Mucosa of descending colon (tissue), 3 donors: ENCODE measurements at regions not wholly inside any gene's neighbourhood (a gene's known extent, or its start where the extent isn't known, plus 50 kb on each side); places are given as distances from the start of the nearest gene placed in this dataset.
"Not testable (repeated sequence)": the region's sequence is repeated elsewhere in the genome, so short reads cannot be mapped to it uniquely, and the experiment has no call there.

Source experiments
- ATAC-seq: fragments of 200-7000 bp; cut with Tn5 transposase; one replicate; pipeline ENCODE4 v1.9.1; 2020; ENCODE audit warnings: mild to moderate bottlenecking, moderate library complexity
- DNase-seq, 3 donors: peaks; one replicate each; pipeline ENCODE4 v3.0.0-alpha.2; 2020
- H3K36me3 ChIP-seq: fragments of 200-600 bp; one replicate; pipeline ENCODE4 v1.8.0; 2021; ENCODE audit warnings: low read depth, mild to moderate bottlenecking
- H3K4me1 ChIP-seq: fragments of 200-600 bp; one replicate; pipeline ENCODE4 v1.8.0; 2021; ENCODE audit warnings: low read depth, mild to moderate bottlenecking
- H3K4me3 ChIP-seq: fragments of 200-600 bp; one replicate; pipeline ENCODE4 v1.8.0; 2021; ENCODE audit warnings: mild to moderate bottlenecking
- H3K9me3 ChIP-seq: fragments of 200-600 bp; one replicate; pipeline ENCODE4 v1.8.0; 2021; ENCODE audit warnings: mild to moderate bottlenecking
- intact Hi-C, 2 donors: fragments of 100-400 bp; cut with DNase I in 1 of 2; cut with micrococcal nuclease in 1 of 2; formaldehyde crosslinking; loops; one replicate each; pipeline versions ENCODE4 v1.11.0 to v1.11.1; 2022; cut with DNase I, micrococcal nuclease
- TF ChIP-seq, protein P1 (sequence below): fragments of 200-600 bp; IDR thresholded peaks from one replicate; pipeline ENCODE4 v1.8.0; 2022; ENCODE audit warnings: antibody characterized with exemption, mild to moderate bottlenecking
- donor health status: DM: no; HTN: no; CAD: no; lungs with moderate emphysema.
- donor health status: DM: no; HTN: no; CAD: no.
- donor health status: DM: no; HTN: yes; CAD: no.

DNA sequence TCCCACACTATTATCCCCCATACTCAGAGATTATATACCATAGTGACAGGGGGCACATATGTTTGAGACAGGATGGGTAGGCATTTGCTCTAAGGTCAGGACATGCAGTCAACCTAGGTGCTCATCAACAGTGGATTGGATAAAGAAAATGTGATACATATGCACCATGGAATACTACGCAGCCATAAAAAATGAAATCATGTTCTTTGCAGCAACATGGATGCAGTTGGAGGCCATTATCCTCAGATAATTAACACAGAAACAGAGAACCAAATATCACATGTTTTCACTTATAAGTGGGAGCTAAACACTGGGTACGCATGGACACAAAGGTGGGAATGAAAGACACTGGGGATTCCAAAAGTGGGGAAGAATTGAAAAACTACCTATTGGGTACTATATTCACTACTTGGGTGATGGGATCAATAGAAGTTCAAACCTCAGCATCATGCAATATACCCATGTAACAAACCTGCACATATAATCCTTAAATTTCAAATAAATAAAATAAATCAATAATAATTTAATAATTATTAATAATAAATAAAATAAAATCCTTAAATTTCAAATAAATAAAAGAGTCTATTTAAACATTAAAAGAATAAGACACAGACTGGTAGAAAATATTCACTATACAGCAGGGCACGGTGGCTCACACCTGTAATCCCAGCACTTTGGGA is 160.1 kb upstream of the CNOT2 start:
- no peak for ATAC-seq
- TF ChIP-seq, protein P1, sequence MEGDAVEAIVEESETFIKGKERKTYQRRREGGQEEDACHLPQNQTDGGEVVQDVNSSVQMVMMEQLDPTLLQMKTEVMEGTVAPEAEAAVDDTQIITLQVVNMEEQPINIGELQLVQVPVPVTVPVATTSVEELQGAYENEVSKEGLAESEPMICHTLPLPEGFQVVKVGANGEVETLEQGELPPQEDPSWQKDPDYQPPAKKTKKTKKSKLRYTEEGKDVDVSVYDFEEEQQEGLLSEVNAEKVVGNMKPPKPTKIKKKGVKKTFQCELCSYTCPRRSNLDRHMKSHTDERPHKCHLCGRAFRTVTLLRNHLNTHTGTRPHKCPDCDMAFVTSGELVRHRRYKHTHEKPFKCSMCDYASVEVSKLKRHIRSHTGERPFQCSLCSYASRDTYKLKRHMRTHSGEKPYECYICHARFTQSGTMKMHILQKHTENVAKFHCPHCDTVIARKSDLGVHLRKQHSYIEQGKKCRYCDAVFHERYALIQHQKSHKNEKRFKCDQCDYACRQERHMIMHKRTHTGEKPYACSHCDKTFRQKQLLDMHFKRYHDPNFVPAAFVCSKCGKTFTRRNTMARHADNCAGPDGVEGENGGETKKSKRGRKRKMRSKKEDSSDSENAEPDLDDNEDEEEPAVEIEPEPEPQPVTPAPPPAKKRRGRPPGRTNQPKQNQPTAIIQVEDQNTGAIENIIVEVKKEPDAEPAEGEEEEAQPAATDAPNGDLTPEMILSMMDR = no peak
- H3K4me3 ChIP-seq = no peak overlapping the region
- intact Hi-C loops = no loop called here
- no peaks in the 10 kb centered on the region for H3K4me1 ChIP-seq
- H3K9me3 ChIP-seq = no peaks in the 10 kb centered on the region
- DNase-seq = no peak
- no peaks in the 10 kb centered on the region for H3K36me3 ChIP-seq

DNA sequence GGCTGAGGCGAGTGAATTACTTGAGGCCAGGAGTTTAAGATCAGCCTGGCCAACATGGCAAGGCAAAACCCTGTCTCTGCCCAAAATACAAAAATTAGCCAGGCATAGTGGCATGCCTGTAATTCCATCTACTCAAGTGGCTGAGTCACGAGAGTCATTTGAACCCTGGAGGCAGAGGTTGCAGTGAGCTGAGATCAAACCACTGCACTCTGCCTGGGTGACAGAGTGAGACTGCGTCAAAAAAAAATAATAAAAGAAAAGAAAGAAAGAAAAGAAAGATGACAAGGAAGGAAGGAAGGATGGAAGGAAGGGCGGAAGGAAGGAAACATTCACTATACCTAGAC is 159.6 kb upstream of the CNOT2 start:
- DNase-seq (no peak), ATAC-seq (no peak)
- Histone ChIP-seq H3K4me1 (no peaks in the 10 kb centered on the region), H3K9me3 (no peaks in the 10 kb centered on the region), H3K4me3 (no peak overlapping the region), H3K36me3 (no peaks in the 10 kb centered on the region)
- intact Hi-C loops = no loop called here
- TF ChIP-seq, protein P1 = no peak

DNA sequence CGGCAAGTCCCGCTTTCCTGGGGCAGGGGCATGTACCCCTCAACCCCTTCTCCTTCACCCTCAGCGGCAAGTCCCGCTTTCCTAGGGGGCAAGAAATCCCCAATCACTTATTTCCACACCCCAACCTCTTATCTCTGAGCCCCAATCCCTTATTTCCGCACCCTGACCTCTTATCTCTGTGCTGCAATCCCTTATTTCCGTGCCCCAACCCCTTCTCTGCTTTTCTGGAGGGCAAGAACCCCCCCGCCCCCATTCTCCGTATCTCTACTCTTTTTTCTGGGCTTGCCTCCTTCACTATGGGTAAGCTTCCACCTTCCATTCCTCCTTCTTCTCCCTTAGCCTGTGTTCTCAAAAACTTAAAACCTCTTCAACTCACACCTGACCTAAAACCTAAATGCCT is 156.9 kb upstream of the CNOT2 start:
- DNase-seq, H3K4me1 ChIP-seq, H3K36me3 ChIP-seq, intact Hi-C loops, H3K9me3 ChIP-seq, ATAC-seq, H3K4me3 ChIP-seq: not testable (repeated sequence)

DNA sequence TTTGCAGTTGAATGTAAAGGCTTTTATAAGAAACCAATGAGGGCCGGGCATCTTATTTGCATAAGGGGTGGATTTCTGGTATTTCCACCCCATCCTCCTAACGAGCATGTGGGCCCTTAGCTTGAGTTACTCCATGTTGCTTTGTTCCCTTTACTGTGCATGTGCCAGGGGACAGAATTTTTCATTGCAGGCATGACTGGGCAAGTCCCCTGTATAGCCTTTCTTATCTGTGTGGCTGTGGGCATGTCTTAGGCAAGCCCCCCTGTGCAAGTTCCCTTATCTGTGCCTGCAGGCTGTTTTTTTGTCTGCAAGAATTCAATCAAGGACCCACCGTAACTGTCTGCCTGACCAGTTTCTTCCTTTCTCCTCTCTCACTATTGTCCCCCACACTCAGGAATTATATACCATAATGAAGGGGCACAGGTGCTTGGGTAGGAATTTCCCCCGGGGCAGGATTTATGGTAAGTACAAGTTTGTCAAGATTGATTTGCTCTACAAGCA is 152.2 kb upstream of the CNOT2 start:
- Histone ChIP-seq H3K4me1 (no peaks in the 10 kb centered on the region), H3K4me3 (no peak overlapping the region), H3K9me3 (no peaks in the 10 kb centered on the region), H3K36me3 (no peaks in the 10 kb centered on the region)
- TF ChIP-seq, protein P1 = no peak
- DNase-seq = no peak
- intact Hi-C loops = no loop called here
- ATAC-seq = no peak

DNA sequence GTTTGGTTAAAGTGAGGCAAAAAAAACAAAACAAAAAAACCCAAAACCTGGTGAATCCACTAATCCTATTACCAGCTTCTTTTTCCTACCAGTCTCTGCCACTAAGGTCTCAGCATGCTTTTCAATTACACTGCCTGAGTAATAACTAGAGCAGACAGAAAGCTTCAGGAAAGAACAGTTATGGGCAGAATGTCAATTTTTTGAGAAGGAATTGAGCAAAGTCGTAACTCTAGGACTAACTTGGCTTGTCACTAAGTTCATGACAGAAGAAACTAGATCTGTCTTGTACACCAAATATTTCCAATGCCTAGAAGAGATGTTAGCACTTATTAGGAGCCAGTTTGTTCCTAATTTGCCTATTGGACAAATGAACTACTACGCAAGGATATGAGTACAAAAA is 148.8 kb upstream of the CNOT2 start:
- no peaks in the 10 kb centered on the region for H3K9me3 ChIP-seq
- DNase-seq (no peak), ATAC-seq (no peak)
- no peak overlapping the region for H3K4me3 ChIP-seq
- intact Hi-C loops = no loop called here
- TF ChIP-seq, protein P1 = no peak
- H3K36me3 ChIP-seq = no peaks in the 10 kb centered on the region
- no peaks in the 10 kb centered on the region for H3K4me1 ChIP-seq

DNA sequence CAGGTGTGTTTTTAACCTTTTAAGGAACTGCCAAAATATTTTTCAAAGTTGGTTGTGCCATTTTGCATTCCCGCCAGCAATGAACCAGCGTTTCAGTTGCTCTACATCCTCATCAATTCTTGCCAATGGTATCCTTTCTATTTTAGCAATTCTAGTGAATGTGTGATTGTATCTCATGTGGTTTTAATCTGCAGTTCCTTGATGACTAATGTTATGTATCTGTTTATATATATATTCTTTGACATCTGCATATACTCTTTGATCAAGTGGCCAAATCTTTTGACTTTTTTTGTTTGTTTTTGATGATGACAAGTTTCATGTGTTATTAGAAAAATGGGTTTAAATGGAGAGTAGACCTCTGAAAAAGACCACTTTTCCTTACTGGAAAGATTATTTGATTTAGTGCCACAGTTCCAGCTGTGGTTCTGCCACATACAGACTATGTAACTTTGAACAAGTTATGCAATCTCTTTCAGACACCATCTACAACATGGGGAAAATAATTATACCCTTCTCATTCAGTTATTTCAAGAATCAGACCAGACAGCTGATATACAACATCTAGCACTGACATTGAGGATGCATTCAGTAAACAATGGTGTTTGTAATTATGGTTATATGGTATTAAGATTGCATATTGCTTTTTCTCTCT is 146.3 kb upstream of the CNOT2 start:
- TF ChIP-seq, protein P1 = no peak
- intact Hi-C loops = no loop called here
- Histone ChIP-seq H3K4me3 (no peak overlapping the region), H3K4me1 (no peaks in the 10 kb centered on the region), H3K9me3 (no peaks in the 10 kb centered on the region), H3K36me3 (no peaks in the 10 kb centered on the region)
- ATAC-seq (no peak), DNase-seq (no peak)
